Heart right ventricle (tissue), 16 donors: ENCODE measurements at regions not wholly inside any gene's neighbourhood (a gene's known extent, or its start where the extent isn't known, plus 50 kb on each side); places are given as distances from the start of the nearest gene placed in this dataset.

Experiments used
- ATAC-seq, 8 donors: fragments of 200-7000 bp; cut with Tn5 transposase; one replicate each; pipeline ENCODE4 v1.9.1; 2020; ENCODE audit warnings: mild to moderate bottlenecking in 8 of 8, moderate library complexity in 8 of 8, moderate number of reproducible peaks in 1 of 8
- DNase-seq, 2 donors: peaks; one replicate each; pipeline ENCODE4 v3.0.0-alpha.2; 2020
- H3K27ac ChIP-seq, 10 donors: fragments of 200-600 bp; sonication (generic) in 2 of 10; one replicate each; pipeline versions ENCODE4 v1.5.0 to v1.8.0; 2020 to 2022; ENCODE audit warnings: mild to moderate bottlenecking in 3 of 10
- H3K27me3 ChIP-seq, 7 donors: fragments of 200-600 bp; one replicate each; pipeline ENCODE4 v1.8.0; 2021 to 2022; ENCODE audit warnings: mild to moderate bottlenecking in 2 of 7
- H3K36me3 ChIP-seq, 9 donors: fragments of 200-600 bp; sonication (generic) in 1 of 9; one replicate each; pipeline versions ENCODE4 v1.5.0 to v1.8.0; 2020 to 2022; ENCODE audit warnings: mild to moderate bottlenecking in 2 of 9
- H3K4me1 ChIP-seq, 9 donors: fragments of 200-600 bp; sonication (generic) in 1 of 9; one replicate each; pipeline versions ENCODE4 v1.5.0 to v1.8.0; 2020 to 2022; ENCODE audit warnings: mild to moderate bottlenecking in 4 of 9
- H3K4me3 ChIP-seq, 10 donors: fragments of 200-600 bp; sonication (generic) in 2 of 10; one replicate each; pipeline versions ENCODE4 v1.5.0 to v1.8.0; 2020 to 2022; ENCODE audit warnings: mild to moderate bottlenecking in 7 of 10, moderate library complexity in 2 of 10
- H3K9me3 ChIP-seq, 11 donors: fragments of 200-600 bp in 10 of 11; sonication (generic) in 2 of 11; one replicate each; pipeline versions ENCODE4 v1.5.0 to v1.8.0; 2013 to 2022; ENCODE audit warnings: mild to moderate bottlenecking in 2 of 11, control low read depth in 1 of 11, moderate library complexity in 1 of 11
- WGBS, 2 donors: extraction: QIAGEN DNeasy Blood & Tissue Kit; methylation state at CpG; one replicate each; pipeline ENCODE4 v1.1.7; 2013; ENCODE audit warnings: inconsistent platforms in 1 of 2; 5-methylcytosine and 5-hydroxymethylcytosine counted together
- intact Hi-C, 10 donors: fragments of 100-400 bp; cut with DNase I; formaldehyde crosslinking; loops; one replicate each; pipeline versions ENCODE4 v1.11.1 to v1.14.2; 2022
- TF ChIP-seq, protein P1 (sequence below), 9 donors: fragments of 200-600 bp; sonication (generic) in 2 of 9; IDR thresholded peaks; one replicate each; pipeline versions ENCODE4 v1.5.0 to v1.8.0; 2021 to 2022; ENCODE audit warnings: antibody characterized with exemption in 9 of 9, mild to moderate bottlenecking in 5 of 9, moderate library complexity in 1 of 9
- donor health status: Arrhythmogenic right ventricular cardiomyopathy.
- donor health status: ischemic (EF 13 %, LVEDD 7.1; RV severe dilation, severe dysfunction).
- donor health status: healthy with polysubstance abuse.
- donor health status: DM: no; HTN: yes; CAD: no.
- donor health status: DM: no; HTN: no; CAD: no.
- donor health status: ischemic (EF 25% LVEDD 6.9; RV normal size, moderate dysfunction).
- donor health status: ischemic (EF 25% LVEDD 5.7; RV mildly dilated, moderate dysfunction).
- donor health status: healthy.
- donor health status: DM: yes; HTN: yes; CAD: no.
- donor health status: Ischemic cardiomyopathy.
- donor health status: ischemic (EF 35%, LVEDD 5.7; RV mildly dilated, moderate dysfunction).
- donor health status: nonischemic (EF 11% LVEDD 7.7; RV severe dilation, severe dysfunction).
- donor health status: DM: yes; HTN: yes; CAD: no.
- donor health status: PGD.
- donor health status: ischemic (EF 29% LVEDD 5.4; RV normal size, mild dysfunction).
- donor health status: nonischemic (EF 23%, LVEDD 6.1; RV moderate dilation, normal function).

- H3K4me3 ChIP-seq: no peak overlapping the region
- H3K27me3 ChIP-seq: peaks cover 0 to 14% (median 0%) of the 10 kb centered on the region in 7 donors
- no peak overlapping the region for H3K27ac ChIP-seq
- intact Hi-C loops: no loop called here
- ATAC-seq (no peak), DNase-seq (no peak)
- TF ChIP-seq, protein P1, sequence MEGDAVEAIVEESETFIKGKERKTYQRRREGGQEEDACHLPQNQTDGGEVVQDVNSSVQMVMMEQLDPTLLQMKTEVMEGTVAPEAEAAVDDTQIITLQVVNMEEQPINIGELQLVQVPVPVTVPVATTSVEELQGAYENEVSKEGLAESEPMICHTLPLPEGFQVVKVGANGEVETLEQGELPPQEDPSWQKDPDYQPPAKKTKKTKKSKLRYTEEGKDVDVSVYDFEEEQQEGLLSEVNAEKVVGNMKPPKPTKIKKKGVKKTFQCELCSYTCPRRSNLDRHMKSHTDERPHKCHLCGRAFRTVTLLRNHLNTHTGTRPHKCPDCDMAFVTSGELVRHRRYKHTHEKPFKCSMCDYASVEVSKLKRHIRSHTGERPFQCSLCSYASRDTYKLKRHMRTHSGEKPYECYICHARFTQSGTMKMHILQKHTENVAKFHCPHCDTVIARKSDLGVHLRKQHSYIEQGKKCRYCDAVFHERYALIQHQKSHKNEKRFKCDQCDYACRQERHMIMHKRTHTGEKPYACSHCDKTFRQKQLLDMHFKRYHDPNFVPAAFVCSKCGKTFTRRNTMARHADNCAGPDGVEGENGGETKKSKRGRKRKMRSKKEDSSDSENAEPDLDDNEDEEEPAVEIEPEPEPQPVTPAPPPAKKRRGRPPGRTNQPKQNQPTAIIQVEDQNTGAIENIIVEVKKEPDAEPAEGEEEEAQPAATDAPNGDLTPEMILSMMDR (IDR thresholded peaks at IDR 0.05): no peak
- H3K4me1 ChIP-seq: peaks cover 0 to 10% (median 0%) of the 10 kb centered on the region in 9 donors
- no peaks in the 10 kb centered on the region for H3K36me3 ChIP-seq
- H3K9me3 ChIP-seq: peaks cover 0 to 13% (median 0%) of the 10 kb centered on the region in 11 donors
- 59 to 61% methylated on average over 3 of the region's 3 CpGs for WGBS, 2 donors
Measured at GRCh38 chr2:20928617-20929016, 105.7 kb upstream of the LDAH start.

- peaks cover 0 to 25% (median 0%) of the 10 kb centered on the region in 7 donors for H3K27me3 ChIP-seq
- no peak overlapping the region for H3K4me3 ChIP-seq
- H3K36me3 ChIP-seq: no peaks in the 10 kb centered on the region
- ATAC-seq (no peak), DNase-seq (no peak)
- H3K9me3 ChIP-seq: peaks cover 0 to 13% (median 0%) of the 10 kb centered on the region in 11 donors
- no peak overlapping the region for H3K27ac ChIP-seq
- intact Hi-C loops: no loop called here
- WGBS, 2 donors: 77 to 78% methylated on average over 5 of the region's 5 CpGs
- H3K4me1 ChIP-seq: no peaks in the 10 kb centered on the region
- TF ChIP-seq, protein P1 (IDR thresholded peaks at IDR 0.05): no peak
Measured at GRCh38 chr2:20925265-20925889, 102.5 kb upstream of the LDAH start.

DNA sequence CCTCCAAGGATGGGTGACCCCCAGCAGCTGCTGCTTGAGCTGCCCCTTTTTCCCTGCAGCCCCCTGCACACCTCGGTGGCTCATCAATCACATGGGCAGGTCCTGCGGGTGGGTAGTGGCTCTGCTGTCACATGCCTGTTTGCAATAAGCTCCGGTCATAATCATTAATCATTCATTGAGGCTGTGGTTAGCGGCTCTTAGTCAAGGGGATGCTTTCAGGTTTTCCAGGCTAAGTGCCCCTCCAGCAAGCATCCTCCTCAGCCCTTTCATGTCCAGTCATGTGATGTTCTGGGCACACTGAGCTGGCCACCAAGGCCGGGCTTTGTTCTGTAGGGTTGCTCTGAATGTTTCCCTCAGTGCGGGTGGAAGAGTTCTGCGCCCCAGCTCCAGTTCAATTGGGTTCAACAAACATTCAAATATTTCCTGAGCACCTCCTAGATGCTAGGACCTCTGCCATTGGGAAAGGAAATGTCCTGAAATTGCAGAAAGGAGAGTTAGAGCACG, 96.4 kb upstream of the LDAH start:
- Histone ChIP-seq H3K36me3 (no peaks in the 10 kb centered on the region), H3K4me1 (peaks cover 0 to 10% (median 0%) of the 10 kb centered on the region in 9 donors), H3K27me3 (peaks cover 0 to 33% (median 4%) of the 10 kb centered on the region in 7 donors), H3K9me3 (no peaks in the 10 kb centered on the region), H3K27ac (no peak overlapping the region), H3K4me3 (no peak overlapping the region)
- ATAC-seq: no peak
- TF ChIP-seq, protein P1 (IDR thresholded peaks at IDR 0.05): no peak
- 80 to 87% methylated on average over 8 of the region's 8 CpGs for WGBS, 2 donors
- intact Hi-C loops: no loop called here
- DNase-seq: no peak

DNA sequence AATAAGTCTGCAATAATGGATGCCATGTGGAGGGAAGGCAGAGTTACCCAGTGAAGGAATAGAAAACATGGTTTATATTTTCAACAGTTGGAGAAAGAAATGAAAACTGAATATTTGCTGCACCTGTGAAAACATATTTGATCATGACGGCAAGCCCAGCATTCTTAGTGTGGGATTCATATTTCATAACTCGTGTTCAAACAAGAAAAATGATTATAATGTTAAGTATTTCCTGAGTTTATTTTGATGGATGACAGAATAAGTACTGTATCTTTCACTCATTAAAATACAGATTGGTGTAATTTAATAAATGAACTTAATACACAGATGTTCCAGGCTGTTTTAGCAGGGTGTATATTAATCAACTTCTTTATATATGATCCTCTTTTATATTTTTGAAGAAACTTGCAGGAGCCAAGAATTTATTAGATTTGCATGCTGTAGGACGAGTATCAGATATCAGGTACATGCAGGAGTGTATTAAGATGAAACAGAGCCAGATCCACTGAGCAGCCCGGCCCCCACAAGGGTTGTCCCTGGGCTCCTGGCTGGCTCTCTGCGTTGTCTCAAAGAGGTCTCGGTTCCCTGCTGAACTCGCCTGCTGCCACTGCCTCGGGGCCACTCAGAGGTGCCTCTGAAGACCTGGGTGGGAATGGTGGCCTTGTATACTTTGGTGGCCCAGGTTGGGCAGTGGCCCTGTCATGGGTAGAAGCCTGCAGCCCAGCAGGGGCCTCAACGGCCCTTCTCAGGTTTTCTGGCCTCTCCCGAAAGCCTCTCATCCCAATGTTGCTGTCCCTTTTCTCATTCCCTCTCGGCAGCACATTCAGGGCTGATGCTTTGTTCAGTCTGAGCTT, 95.0 kb upstream of the LDAH start:
- ATAC-seq (peak in 1 of 8 donors; percentile 28), DNase-seq (no peak)
- Histone ChIP-seq H3K27me3 (peaks cover 0 to 33% (median 6%) of the 10 kb centered on the region in 7 donors), H3K4me1 (peaks cover 0 to 10% (median 0%) of the 10 kb centered on the region in 9 donors), H3K27ac (peak overlapping the region in 2 of 10 donors; percentile 41 to 61), H3K4me3 (no peak overlapping the region), H3K9me3 (no peaks in the 10 kb centered on the region), H3K36me3 (no peaks in the 10 kb centered on the region)
- intact Hi-C loops: no loop called here
- TF ChIP-seq, protein P1 (IDR thresholded peaks at IDR 0.05): no peak
- 57 to 60% methylated on average over 11 of the region's 11 CpGs for WGBS, 2 donors
